B cell (primary cell): ENCODE measurements at regions not wholly inside any gene's neighbourhood (a gene's known extent, or its start where the extent isn't known, plus 50 kb on each side); places are given as distances from the start of the nearest gene placed in this dataset.

Experiments used
- CTCF ChIP-seq: fragments of 200-600 bp; IDR thresholded peaks from one replicate; pipeline ENCODE4 v1.8.0; 2022; ENCODE audit warnings: antibody characterized with exemption, mild to moderate bottlenecking
- EZH2 ChIP-seq: IDR thresholded peaks from 2 replicates; pipeline ENCODE4 v1.6.1; 2012; ENCODE audit warnings: borderline replicate concordance, low read depth, mild to moderate bottlenecking, moderate library complexity, low read length; ENCODE audit not compliant: insufficient read depth, poor library complexity, severe bottlenecking

- TF ChIP-seq CTCF = no peak
- no peak for TF ChIP-seq EZH2
Measured at GRCh38 chr6:4301871-4302270, 166.5 kb upstream of the ECI2 start.
